ENCODE measurements at regions not wholly inside any gene's neighbourhood (a gene's known extent, or its start where the extent isn't known, plus 50 kb on each side); places are given as distances from the start of the nearest gene placed in this dataset.

DNA sequence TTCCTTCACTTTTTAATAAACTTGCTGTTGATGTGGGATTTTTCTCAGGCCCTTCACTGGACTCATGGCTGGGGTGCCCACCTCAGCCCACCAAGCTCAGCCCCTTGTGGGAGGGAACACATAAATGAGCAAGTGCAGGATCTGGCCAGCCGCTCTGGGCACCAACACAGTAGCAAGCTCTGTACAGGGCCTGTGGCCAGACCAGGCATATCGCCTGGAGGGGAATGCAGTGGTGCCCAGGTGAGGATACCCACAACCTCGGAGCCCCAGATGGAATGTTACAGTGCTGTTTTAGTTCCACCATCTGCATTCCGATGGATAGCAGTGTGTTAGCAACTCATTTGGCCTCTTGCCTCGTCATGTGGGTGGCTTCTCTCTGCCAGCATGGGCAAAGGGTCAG, 234.6 kb downstream of the PPP1R3A start:
- intact Hi-C loops (cut with DNase I), result no loop called here
- no peaks in the 10 kb centered on the region for H3K27me3 ChIP-seq

DNA sequence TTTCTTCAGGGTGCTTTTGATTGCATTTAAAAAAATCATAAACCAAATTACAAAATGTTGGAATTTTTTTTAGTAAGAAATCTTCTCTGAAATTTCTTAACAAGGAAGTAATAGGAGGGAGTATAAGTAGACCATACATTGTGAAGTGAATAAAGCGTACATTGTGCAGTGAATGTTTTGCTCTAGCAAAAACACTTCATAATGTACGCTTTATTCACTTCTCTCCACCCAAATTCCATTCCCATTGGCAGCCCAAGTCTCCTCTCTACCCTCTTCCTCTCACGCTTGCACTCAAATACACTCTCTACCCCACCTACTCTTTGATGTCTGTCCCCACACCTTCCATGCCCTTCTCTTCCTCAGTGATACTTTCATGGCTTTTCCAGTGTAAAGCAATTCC, 241.0 kb downstream of the PPP1R3A start:
- H3K4me3 ChIP-seq, result no peak overlapping the region
- H3K27me3 ChIP-seq, result no peaks in the 10 kb centered on the region
- DNase-seq (ENCODE audit: low spot score in 2 of 2), result no peak
- H3K36me3 ChIP-seq, result no peaks in the 10 kb centered on the region
- no peaks in the 10 kb centered on the region for H3K4me1 ChIP-seq
- intact Hi-C loops (cut with DNase I), result no loop called here
- H3K27ac ChIP-seq, result no peak overlapping the region
- no peaks in the 10 kb centered on the region for H3K9me3 ChIP-seq
- TF ChIP-seq, protein P1, sequence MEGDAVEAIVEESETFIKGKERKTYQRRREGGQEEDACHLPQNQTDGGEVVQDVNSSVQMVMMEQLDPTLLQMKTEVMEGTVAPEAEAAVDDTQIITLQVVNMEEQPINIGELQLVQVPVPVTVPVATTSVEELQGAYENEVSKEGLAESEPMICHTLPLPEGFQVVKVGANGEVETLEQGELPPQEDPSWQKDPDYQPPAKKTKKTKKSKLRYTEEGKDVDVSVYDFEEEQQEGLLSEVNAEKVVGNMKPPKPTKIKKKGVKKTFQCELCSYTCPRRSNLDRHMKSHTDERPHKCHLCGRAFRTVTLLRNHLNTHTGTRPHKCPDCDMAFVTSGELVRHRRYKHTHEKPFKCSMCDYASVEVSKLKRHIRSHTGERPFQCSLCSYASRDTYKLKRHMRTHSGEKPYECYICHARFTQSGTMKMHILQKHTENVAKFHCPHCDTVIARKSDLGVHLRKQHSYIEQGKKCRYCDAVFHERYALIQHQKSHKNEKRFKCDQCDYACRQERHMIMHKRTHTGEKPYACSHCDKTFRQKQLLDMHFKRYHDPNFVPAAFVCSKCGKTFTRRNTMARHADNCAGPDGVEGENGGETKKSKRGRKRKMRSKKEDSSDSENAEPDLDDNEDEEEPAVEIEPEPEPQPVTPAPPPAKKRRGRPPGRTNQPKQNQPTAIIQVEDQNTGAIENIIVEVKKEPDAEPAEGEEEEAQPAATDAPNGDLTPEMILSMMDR (IDR thresholded peaks at IDR 0.05), result no peak

More for the DNA sequence above, 234.6 kb downstream of the PPP1R3A start:
- Histone ChIP-seq H3K36me3 (no peaks in the 10 kb centered on the region), H3K4me1 (no peaks in the 10 kb centered on the region), H3K27ac (no peak overlapping the region), H3K9me3 (no peaks in the 10 kb centered on the region), H3K4me3 (no peak overlapping the region)
- TF ChIP-seq, protein P1 (IDR thresholded peaks at IDR 0.05), result no peak
- no peak for DNase-seq (ENCODE audit: low spot score in 2 of 2)

DNA sequence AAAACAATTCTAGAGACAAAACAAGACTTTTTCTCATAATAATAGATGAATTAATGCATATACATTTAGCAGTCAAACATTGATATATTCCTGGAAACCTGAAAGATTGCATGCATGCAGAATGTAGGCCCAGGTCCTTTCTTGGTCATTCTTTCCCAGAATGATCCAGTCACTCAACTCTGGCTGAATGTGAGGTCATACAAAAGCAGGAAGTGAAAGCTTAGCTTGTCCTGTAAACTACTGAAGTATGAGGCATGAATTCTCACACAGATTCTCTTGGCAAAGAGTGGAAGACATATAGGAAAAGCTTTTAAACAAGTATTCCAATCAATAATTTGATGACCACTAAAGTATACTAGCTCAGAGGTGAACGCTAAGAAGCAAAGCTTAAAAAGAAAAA, 253.9 kb downstream of the PPP1R3A start:
- H3K36me3 ChIP-seq, result no peaks in the 10 kb centered on the region
- no peaks in the 10 kb centered on the region for H3K27me3 ChIP-seq
- intact Hi-C loops (cut with DNase I), result no loop called here
- H3K9me3 ChIP-seq, result peaks cover 6 to 11% of the 10 kb centered on the region in 2 donors
- TF ChIP-seq, protein P1 (IDR thresholded peaks at IDR 0.05), result no peak
- H3K4me1 ChIP-seq, result no peaks in the 10 kb centered on the region
- no peak for DNase-seq (ENCODE audit: low spot score in 2 of 2)
- H3K4me3 ChIP-seq, result no peak overlapping the region
- H3K27ac ChIP-seq, result no peak overlapping the region

DNA sequence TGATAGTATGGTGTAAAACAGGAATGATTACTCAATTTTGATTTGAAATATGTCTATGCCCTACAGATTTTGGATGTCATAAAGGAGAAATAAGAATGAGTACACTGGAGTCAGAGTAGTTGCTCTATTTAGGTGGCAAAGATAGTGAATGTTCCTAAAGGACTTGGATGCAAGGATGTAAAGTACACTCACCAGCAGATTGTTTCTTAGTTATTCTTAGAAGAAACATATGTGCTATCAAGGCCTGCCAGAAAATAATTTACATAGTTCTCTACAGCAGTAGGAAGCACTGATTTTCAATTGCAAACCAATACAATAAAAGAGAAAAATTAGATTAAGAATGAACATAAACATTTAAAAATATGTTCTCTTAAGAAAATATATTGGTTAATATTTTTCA, 259.4 kb downstream of the PPP1R3A start:
- intact Hi-C loops (cut with DNase I), result loop anchor here (10.0 kb wide), 1 partner anchor 65 kb away; no protein-coding TSS in a partner anchor
- peaks cover 6 to 11% of the 10 kb centered on the region in 2 donors for H3K9me3 ChIP-seq
- H3K27ac ChIP-seq, result no peak overlapping the region
- TF ChIP-seq, protein P1 (IDR thresholded peaks at IDR 0.05), result no peak
- no peak overlapping the region for H3K4me3 ChIP-seq
- H3K4me1 ChIP-seq, result no peaks in the 10 kb centered on the region
- H3K36me3 ChIP-seq, result no peaks in the 10 kb centered on the region
- DNase-seq (ENCODE audit: low spot score in 2 of 2), result no peak
- H3K27me3 ChIP-seq, result no peaks in the 10 kb centered on the region

DNA sequence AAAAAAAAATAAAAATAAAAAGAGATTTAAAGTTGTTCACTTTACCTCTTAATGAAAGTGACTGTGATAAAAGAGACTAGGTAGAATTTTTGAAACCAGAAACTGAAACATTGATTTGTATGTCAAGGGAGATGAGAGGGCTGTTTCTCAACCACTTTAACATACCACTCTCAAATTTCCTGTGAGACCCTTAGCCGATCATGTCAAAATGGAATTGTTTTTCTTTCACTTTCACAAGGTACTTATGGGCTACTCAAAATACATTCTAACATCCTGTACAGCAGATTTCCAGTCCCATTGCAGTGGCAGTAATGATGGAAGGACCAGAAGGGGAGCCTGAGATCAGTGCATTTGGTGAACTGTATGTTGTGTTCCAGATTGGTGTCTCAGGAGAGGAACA, 261.2 kb downstream of the PPP1R3A start:
- TF ChIP-seq, protein P1 (IDR thresholded peaks at IDR 0.05), result no peak
- H3K9me3 ChIP-seq, result no peaks in the 10 kb centered on the region
- no peaks in the 10 kb centered on the region for H3K27me3 ChIP-seq
- H3K4me3 ChIP-seq, result no peak overlapping the region
- H3K27ac ChIP-seq, result no peak overlapping the region
- no peak for DNase-seq (ENCODE audit: low spot score in 2 of 2)
- intact Hi-C loops (cut with DNase I), result loop anchor here (10.0 kb wide), 1 partner anchor 63 kb away; no protein-coding TSS in a partner anchor
- no peaks in the 10 kb centered on the region for H3K36me3 ChIP-seq
- H3K4me1 ChIP-seq, result no peaks in the 10 kb centered on the region

DNA sequence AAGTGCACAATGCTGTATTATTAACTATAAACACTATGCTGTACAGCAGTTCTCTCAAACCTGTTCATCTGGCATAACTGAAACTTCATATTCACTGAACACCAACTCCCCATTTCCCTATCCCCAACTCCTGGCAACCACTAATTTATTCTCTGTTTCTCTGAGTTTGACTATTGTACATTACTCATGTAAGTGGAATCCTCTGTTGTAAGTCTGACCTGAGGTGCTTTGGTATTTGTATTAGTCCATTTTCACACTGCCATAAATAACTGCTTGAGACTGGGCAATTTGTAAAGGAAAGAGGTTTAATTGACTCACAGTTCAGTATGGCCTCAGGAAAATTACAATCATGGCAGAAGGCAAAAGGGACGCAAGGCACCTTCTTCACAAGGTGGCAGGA, 266.3 kb downstream of the PPP1R3A start:
- Histone ChIP-seq H3K4me1 (no peaks in the 10 kb centered on the region), H3K36me3 (no peaks in the 10 kb centered on the region), H3K27ac (no peak overlapping the region), H3K9me3 (no peaks in the 10 kb centered on the region), H3K4me3 (no peak overlapping the region), H3K27me3 (no peaks in the 10 kb centered on the region)
- intact Hi-C loops (cut with DNase I), result loop anchor here (10.0 kb wide), 1 partner anchor 58 kb away; no protein-coding TSS in a partner anchor
- TF ChIP-seq, protein P1 (IDR thresholded peaks at IDR 0.05), result no peak
- DNase-seq (ENCODE audit: low spot score in 2 of 2), result no peak

Measured in ascending aorta (tissue), 2 donors.